ENCODE measurements at regions not wholly inside any gene's neighbourhood (a gene's known extent, or its start where the extent isn't known, plus 50 kb on each side); places are given as distances from the start of the nearest gene placed in this dataset.

DNA sequence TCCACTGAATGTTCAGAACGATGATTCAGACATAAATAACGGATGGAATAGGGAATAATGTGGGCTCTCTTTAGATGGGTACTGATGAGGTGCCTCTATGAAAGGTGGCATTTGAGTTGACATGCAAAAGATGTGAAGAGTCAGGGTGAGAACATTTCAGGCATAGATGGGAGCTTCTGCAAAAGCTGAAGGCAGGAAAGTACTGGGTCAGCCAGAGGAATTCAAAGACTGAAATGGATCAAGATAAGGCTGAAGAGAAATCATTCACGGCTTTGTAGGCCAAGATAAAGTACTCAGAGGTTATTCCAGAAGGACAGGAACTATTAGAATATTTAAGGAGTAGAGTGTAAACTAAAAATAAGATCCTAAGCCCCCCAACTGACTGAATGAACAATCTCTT lies 189.6 kb upstream of the MCTP2 start:
- H3K9ac ChIP-seq (ENCODE audit: low read length): no peak overlapping the region
- no peaks in the 10 kb centered on the region for H3K36me3 ChIP-seq (ENCODE audit: control insufficient read depth, insufficient read depth, low read length)
- no peak overlapping the region for H3K4me3 ChIP-seq (ENCODE audit: low read length)
- H3K9me3 ChIP-seq (ENCODE audit: control insufficient read depth, low read length): no peaks in the 10 kb centered on the region
- H3K4me1 ChIP-seq (ENCODE audit: control insufficient read depth, insufficient read depth, low read length): no peaks in the 10 kb centered on the region
- no peaks in the 10 kb centered on the region for H3K27me3 ChIP-seq (ENCODE audit: control insufficient read depth, insufficient read depth, low read length)

DNA sequence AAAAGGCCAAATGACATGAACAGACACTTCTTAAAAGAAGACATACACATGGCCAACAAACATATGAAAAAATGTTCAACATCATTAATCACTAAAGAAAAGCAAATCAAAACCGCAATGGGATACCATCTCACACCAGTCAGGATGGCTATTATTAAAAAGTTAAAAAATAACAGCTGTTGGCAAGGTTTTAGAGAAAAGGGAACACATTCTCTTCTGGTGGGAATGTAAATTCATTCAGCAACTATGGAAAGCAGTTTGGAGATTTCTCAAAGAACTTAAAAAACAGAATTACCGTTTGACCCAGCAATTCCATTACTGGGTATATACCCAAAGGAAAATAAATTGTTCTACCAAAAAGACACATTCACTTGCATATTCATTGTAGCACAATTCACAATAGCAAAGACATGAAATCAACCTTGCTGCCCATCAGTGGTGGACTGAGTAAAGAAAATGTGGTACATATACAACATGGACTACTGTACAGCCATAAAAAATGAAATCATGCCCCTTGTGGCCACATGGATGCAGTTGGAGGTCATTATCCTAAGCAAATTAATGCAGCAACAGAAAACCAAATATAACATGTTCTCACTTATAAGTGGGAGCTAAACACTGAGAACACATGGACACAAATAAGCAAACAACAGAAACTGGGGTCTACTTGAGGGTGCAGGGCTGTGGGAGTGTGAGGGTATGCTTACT lies 190.7 kb upstream of the MCTP2 start:
- Histone ChIP-seq H3K4me1 (ENCODE audit: control insufficient read depth, insufficient read depth, low read length) (no peaks in the 10 kb centered on the region), H3K27me3 (ENCODE audit: control insufficient read depth, insufficient read depth, low read length) (no peaks in the 10 kb centered on the region), H3K9me3 (ENCODE audit: control insufficient read depth, low read length) (no peaks in the 10 kb centered on the region), H3K9ac (ENCODE audit: low read length) (no peak overlapping the region), H3K36me3 (ENCODE audit: control insufficient read depth, insufficient read depth, low read length) (no peaks in the 10 kb centered on the region), H3K4me3 (ENCODE audit: low read length) (no peak overlapping the region)

- no peaks in the 10 kb centered on the region for H3K27me3 ChIP-seq (ENCODE audit: control insufficient read depth, insufficient read depth, low read length)
- no peak overlapping the region for H3K4me3 ChIP-seq (ENCODE audit: low read length)
- no peaks in the 10 kb centered on the region for H3K36me3 ChIP-seq (ENCODE audit: control insufficient read depth, insufficient read depth, low read length)
- no peak overlapping the region for H3K9ac ChIP-seq (ENCODE audit: low read length)
- no peaks in the 10 kb centered on the region for H3K4me1 ChIP-seq (ENCODE audit: control insufficient read depth, insufficient read depth, low read length)
- no peaks in the 10 kb centered on the region for H3K9me3 ChIP-seq (ENCODE audit: control insufficient read depth, low read length)
Measured at GRCh38 chr15:94036156-94036555, 195.2 kb upstream of the MCTP2 start.

DNA sequence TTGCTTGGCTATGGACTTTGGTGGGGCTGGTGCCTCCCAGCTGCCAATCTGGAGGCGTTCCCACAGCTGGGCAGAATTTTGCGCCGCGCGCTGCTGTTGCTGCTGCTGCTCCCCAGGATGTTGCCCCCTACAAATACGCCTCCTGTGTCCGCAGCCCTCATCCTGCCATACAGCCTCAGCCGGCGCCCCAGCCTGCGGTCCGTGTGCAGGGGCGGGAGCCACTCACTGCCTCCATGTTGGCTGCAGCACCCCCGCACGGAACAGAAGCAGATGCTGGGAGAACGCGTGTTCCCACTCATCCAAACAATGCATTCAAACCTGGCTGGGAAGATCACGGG lies 197.7 kb upstream of the MCTP2 start:
- Histone ChIP-seq H3K4me3 (ENCODE audit: low read length) (no peak overlapping the region), H3K4me1 (ENCODE audit: control insufficient read depth, insufficient read depth, low read length) (no peaks in the 10 kb centered on the region), H3K9me3 (ENCODE audit: control insufficient read depth, low read length) (no peaks in the 10 kb centered on the region), H3K27me3 (ENCODE audit: control insufficient read depth, insufficient read depth, low read length) (no peaks in the 10 kb centered on the region), H3K36me3 (ENCODE audit: control insufficient read depth, insufficient read depth, low read length) (no peaks in the 10 kb centered on the region), H3K9ac (ENCODE audit: low read length) (no peak overlapping the region)

GRCh38 chr15:94033014-94033682 lies 198.2 kb upstream of the MCTP2 start:
- H3K4me1 ChIP-seq (ENCODE audit: control insufficient read depth, insufficient read depth, low read length): no peaks in the 10 kb centered on the region
- no peaks in the 10 kb centered on the region for H3K36me3 ChIP-seq (ENCODE audit: control insufficient read depth, insufficient read depth, low read length)
- H3K4me3 ChIP-seq (ENCODE audit: low read length): no peak overlapping the region
- no peak overlapping the region for H3K9ac ChIP-seq (ENCODE audit: low read length)
- H3K27me3 ChIP-seq (ENCODE audit: control insufficient read depth, insufficient read depth, low read length): no peaks in the 10 kb centered on the region
- no peaks in the 10 kb centered on the region for H3K9me3 ChIP-seq (ENCODE audit: control insufficient read depth, low read length)

DNA sequence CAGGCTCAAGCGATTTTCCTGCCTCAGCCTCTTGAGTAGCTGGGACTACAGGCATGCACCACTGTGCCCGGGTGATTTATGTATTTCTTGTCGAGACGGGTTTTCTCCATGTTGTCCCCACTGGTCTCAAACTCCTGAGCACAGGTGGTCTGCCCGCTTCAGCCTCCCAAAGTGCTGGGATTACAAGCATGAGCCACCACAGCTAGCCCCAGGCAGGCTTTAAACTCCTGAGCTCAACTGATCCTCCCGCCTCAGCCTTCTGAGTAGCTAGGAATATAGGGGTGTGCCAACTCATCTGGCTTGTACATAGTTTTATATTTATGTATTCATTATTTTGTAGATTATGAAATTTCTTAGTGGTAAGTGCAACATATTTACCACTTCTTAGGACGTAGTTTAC lies 198.8 kb upstream of the MCTP2 start:
- Histone ChIP-seq H3K36me3 (ENCODE audit: control insufficient read depth, insufficient read depth, low read length) (no peaks in the 10 kb centered on the region), H3K9ac (ENCODE audit: low read length) (no peak overlapping the region), H3K9me3 (ENCODE audit: control insufficient read depth, low read length) (no peaks in the 10 kb centered on the region), H3K4me3 (ENCODE audit: low read length) (no peak overlapping the region), H3K4me1 (ENCODE audit: control insufficient read depth, insufficient read depth, low read length) (no peaks in the 10 kb centered on the region), H3K27me3 (ENCODE audit: control insufficient read depth, insufficient read depth, low read length) (no peaks in the 10 kb centered on the region)

DNA sequence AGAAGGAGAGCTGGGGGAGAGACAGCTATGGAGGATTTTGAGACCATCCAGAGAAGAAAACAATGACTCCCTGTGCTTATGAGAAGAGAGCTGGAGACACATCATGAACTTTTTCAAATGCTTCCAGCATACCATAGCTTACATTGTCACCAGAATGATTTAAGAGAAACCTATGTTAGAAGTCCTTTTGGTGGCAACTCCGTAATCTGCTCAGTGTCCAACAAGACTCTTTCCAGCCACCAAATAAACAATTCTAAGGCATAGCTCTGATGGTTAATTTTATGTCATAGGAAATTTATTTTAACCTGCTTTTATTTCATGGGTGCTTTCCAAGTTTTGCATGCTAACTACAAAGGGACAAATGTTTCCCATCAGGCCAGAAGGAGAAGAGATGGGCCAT lies 200.3 kb upstream of the MCTP2 start:
- no peaks in the 10 kb centered on the region for H3K36me3 ChIP-seq (ENCODE audit: control insufficient read depth, insufficient read depth, low read length)
- H3K9me3 ChIP-seq (ENCODE audit: control insufficient read depth, low read length): no peaks in the 10 kb centered on the region
- no peak overlapping the region for H3K4me3 ChIP-seq (ENCODE audit: low read length)
- no peaks in the 10 kb centered on the region for H3K27me3 ChIP-seq (ENCODE audit: control insufficient read depth, insufficient read depth, low read length)
- no peaks in the 10 kb centered on the region for H3K4me1 ChIP-seq (ENCODE audit: control insufficient read depth, insufficient read depth, low read length)
- H3K9ac ChIP-seq (ENCODE audit: low read length): no peak overlapping the region

- Histone ChIP-seq H3K27me3 (ENCODE audit: control insufficient read depth, insufficient read depth, low read length) (no peaks in the 10 kb centered on the region), H3K9ac (ENCODE audit: low read length) (no peak overlapping the region), H3K4me1 (ENCODE audit: control insufficient read depth, insufficient read depth, low read length) (no peaks in the 10 kb centered on the region), H3K4me3 (ENCODE audit: low read length) (no peak overlapping the region), H3K9me3 (ENCODE audit: control insufficient read depth, low read length) (no peaks in the 10 kb centered on the region), H3K36me3 (ENCODE audit: control insufficient read depth, insufficient read depth, low read length) (no peaks in the 10 kb centered on the region)
Measured at GRCh38 chr15:94029495-94029894, 201.9 kb upstream of the MCTP2 start.

- Histone ChIP-seq H3K36me3 (ENCODE audit: control insufficient read depth, insufficient read depth, low read length) (no peaks in the 10 kb centered on the region), H3K4me3 (ENCODE audit: low read length) (no peak overlapping the region), H3K9ac (ENCODE audit: low read length) (no peak overlapping the region), H3K27me3 (ENCODE audit: control insufficient read depth, insufficient read depth, low read length) (no peaks in the 10 kb centered on the region), H3K9me3 (ENCODE audit: control insufficient read depth, low read length) (no peaks in the 10 kb centered on the region), H3K4me1 (ENCODE audit: control insufficient read depth, insufficient read depth, low read length) (no peaks in the 10 kb centered on the region)
Measured at GRCh38 chr15:94028809-94029208, 202.6 kb upstream of the MCTP2 start.

DNA sequence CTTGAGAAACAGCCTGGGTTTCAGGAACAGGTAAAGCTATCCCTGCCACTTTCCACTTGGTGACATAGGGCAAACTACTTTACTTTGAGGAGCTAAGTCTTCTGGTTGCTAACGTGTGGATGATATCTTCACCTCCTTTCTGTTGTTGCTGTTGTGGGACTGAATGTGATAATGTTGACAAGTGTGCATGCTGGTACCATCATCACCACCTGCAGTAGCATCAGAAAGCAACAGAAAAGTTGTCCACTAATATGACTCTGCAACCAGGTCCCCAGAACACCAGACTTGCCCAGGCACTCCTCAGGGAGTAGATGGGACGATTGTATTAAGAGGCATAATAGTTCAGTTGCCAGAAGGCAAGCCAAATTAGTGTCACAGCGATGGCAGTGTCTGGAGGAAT lies 203.2 kb upstream of the MCTP2 start:
- H3K4me3 ChIP-seq (ENCODE audit: low read length): no peak overlapping the region
- H3K27me3 ChIP-seq (ENCODE audit: control insufficient read depth, insufficient read depth, low read length): no peaks in the 10 kb centered on the region
- no peaks in the 10 kb centered on the region for H3K9me3 ChIP-seq (ENCODE audit: control insufficient read depth, low read length)
- no peaks in the 10 kb centered on the region for H3K4me1 ChIP-seq (ENCODE audit: control insufficient read depth, insufficient read depth, low read length)
- no peaks in the 10 kb centered on the region for H3K36me3 ChIP-seq (ENCODE audit: control insufficient read depth, insufficient read depth, low read length)
- H3K9ac ChIP-seq (ENCODE audit: low read length): no peak overlapping the region

DNA sequence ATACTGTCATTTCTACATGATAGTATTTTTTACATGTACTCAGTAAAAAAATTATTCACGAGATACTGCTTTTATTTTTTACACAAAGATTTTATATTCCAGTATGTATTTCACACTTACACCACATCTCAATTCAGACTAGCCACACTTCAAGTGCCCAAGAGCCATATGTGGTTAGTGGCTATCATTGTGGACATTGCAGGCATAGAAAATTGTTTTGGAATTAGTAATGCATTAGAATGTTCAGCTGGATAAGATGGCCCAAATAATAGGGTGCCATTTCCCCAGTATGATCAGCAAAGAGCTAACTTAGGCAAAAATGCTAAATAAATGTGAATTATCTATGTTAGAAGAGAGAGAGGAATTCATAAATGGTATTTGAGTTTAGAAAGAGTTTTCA lies 203.8 kb upstream of the MCTP2 start:
- Histone ChIP-seq H3K36me3 (ENCODE audit: control insufficient read depth, insufficient read depth, low read length) (no peaks in the 10 kb centered on the region), H3K4me1 (ENCODE audit: control insufficient read depth, insufficient read depth, low read length) (no peaks in the 10 kb centered on the region), H3K9ac (ENCODE audit: low read length) (no peak overlapping the region), H3K27me3 (ENCODE audit: control insufficient read depth, insufficient read depth, low read length) (no peaks in the 10 kb centered on the region), H3K9me3 (ENCODE audit: control insufficient read depth, low read length) (no peaks in the 10 kb centered on the region), H3K4me3 (ENCODE audit: low read length) (no peak overlapping the region)

DNA sequence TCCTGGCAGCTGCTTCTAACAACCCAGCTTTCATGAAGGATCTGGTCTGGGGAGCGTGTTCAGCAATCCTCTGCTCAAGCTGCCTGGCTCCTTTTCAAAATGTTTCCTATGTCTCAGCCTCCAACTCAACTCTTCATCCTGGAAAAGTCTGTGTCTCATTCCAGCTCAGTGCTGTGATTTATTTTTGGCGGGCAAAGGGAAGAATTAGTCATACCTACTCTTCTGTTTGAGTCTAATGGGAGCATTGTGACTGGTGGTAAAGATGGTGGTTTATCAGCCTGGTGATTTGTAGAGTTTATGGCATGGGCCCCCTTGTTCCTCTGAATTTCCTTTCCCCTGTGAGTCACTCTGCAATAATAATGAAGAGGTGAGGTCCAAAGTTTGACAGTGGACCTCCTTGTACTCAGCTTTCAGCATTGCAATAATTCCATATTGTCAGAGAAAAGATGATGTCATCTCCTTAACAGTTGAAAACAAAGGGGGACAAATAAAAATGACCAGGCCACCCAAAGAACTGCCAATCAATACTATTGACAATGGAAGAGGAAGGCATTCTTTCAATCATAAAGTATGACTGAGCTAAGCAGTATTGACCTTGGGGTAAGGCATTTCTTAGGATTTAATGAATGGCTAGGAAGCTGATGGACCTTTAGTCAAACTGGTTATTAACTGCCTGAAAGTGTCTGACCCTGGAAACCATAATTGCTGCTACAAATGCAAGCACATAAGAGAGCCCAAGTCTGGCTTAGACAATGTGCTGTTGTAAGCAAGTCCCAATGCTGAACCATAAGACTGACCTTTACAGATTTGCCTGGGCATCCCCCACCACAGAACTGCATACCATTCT lies 204.7 kb upstream of the MCTP2 start:
- Histone ChIP-seq H3K27me3 (ENCODE audit: control insufficient read depth, insufficient read depth, low read length) (no peaks in the 10 kb centered on the region), H3K9ac (ENCODE audit: low read length) (no peak overlapping the region), H3K4me1 (ENCODE audit: control insufficient read depth, insufficient read depth, low read length) (no peaks in the 10 kb centered on the region), H3K9me3 (ENCODE audit: control insufficient read depth, low read length) (no peaks in the 10 kb centered on the region), H3K36me3 (ENCODE audit: control insufficient read depth, insufficient read depth, low read length) (no peaks in the 10 kb centered on the region), H3K4me3 (ENCODE audit: low read length) (no peak overlapping the region)

Data from mucosa of stomach (tissue), 1 donor.